Stomach smooth muscle (tissue), 2 donors: ENCODE measurements at regions not wholly inside any gene's neighbourhood (a gene's known extent, or its start where the extent isn't known, plus 50 kb on each side); places are given as distances from the start of the nearest gene placed in this dataset.

ENCODE experiments used
- H3K27ac ChIP-seq: one replicate; pipeline ENCODE4 v1.7.0; 2013; ENCODE audit warnings: mild to moderate bottlenecking, low read length, inconsistent platforms
- H3K27me3 ChIP-seq, 2 donors: one replicate each; pipeline ENCODE4 v1.7.0; 2013; ENCODE audit warnings: low read length in 2 of 2; ENCODE audit not compliant: insufficient read depth in 2 of 2, control insufficient read depth in 1 of 2
- H3K36me3 ChIP-seq, 2 donors: one replicate each; pipeline ENCODE4 v1.7.0; 2013; ENCODE audit warnings: low read length in 2 of 2; ENCODE audit not compliant: control insufficient read depth in 2 of 2, insufficient read depth in 2 of 2
- H3K4me1 ChIP-seq: one replicate; pipeline ENCODE4 v1.7.0; 2013; ENCODE audit warnings: low read length; ENCODE audit not compliant: control insufficient read depth, insufficient read depth
- H3K4me3 ChIP-seq, 2 donors: one replicate each; pipeline ENCODE4 v1.7.0; 2013; ENCODE audit warnings: low read length in 2 of 2
- H3K9ac ChIP-seq, 2 donors: one replicate each; pipeline ENCODE4 v1.7.0; 2013; ENCODE audit warnings: low read length in 2 of 2, mild to moderate bottlenecking in 1 of 2
- H3K9me3 ChIP-seq, 2 donors: one replicate each; pipeline ENCODE4 v1.7.0; 2013; ENCODE audit warnings: low read length in 2 of 2; ENCODE audit not compliant: control insufficient read depth in 2 of 2
- donor health status: healthy.
- donor health status: Pancreatic carcinoma.

GRCh38 chr20:24718277-24718676, 230.8 kb upstream of the CST7 start:
- Histone ChIP-seq H3K9me3 (no peaks in the 10 kb centered on the region), H3K4me3 (no peak overlapping the region), H3K27me3 (no peaks in the 10 kb centered on the region), H3K9ac (no peak overlapping the region), H3K36me3 (no peaks in the 10 kb centered on the region), H3K4me1 (no peaks in the 10 kb centered on the region), H3K27ac (no peak overlapping the region)

- no peak overlapping the region for H3K9ac ChIP-seq
- no peaks in the 10 kb centered on the region for H3K4me1 ChIP-seq
- no peak overlapping the region for H3K27ac ChIP-seq
- no peaks in the 10 kb centered on the region for H3K27me3 ChIP-seq
- H3K9me3 ChIP-seq: no peaks in the 10 kb centered on the region
- H3K36me3 ChIP-seq: no peaks in the 10 kb centered on the region
- H3K4me3 ChIP-seq: no peak overlapping the region
Measured at GRCh38 chr20:24718696-24719095, 230.4 kb upstream of the CST7 start.

GRCh38 chr20:24720957-24721356, 228.1 kb upstream of the CST7 start:
- no peaks in the 10 kb centered on the region for H3K36me3 ChIP-seq
- H3K9ac ChIP-seq: no peak overlapping the region
- no peak overlapping the region for H3K4me3 ChIP-seq
- no peaks in the 10 kb centered on the region for H3K4me1 ChIP-seq
- H3K27me3 ChIP-seq: peaks cover 0 to 2% of the 10 kb centered on the region in 2 donors
- H3K9me3 ChIP-seq: no peaks in the 10 kb centered on the region
- H3K27ac ChIP-seq: no peak overlapping the region

GRCh38 chr20:24721891-24722568, 227.0 kb upstream of the CST7 start:
- Histone ChIP-seq H3K9ac (no peak overlapping the region), H3K4me3 (no peak overlapping the region), H3K9me3 (no peaks in the 10 kb centered on the region), H3K27me3 (peaks cover 0 to 2% of the 10 kb centered on the region in 2 donors), H3K4me1 (no peaks in the 10 kb centered on the region), H3K27ac (no peak overlapping the region), H3K36me3 (no peaks in the 10 kb centered on the region)

GRCh38 chr20:24722586-24722985, 226.5 kb upstream of the CST7 start:
- H3K9me3 ChIP-seq: no peaks in the 10 kb centered on the region
- H3K9ac ChIP-seq: no peak overlapping the region
- no peak overlapping the region for H3K4me3 ChIP-seq
- H3K4me1 ChIP-seq: no peaks in the 10 kb centered on the region
- peaks cover 0 to 2% of the 10 kb centered on the region in 2 donors for H3K27me3 ChIP-seq
- no peaks in the 10 kb centered on the region for H3K36me3 ChIP-seq
- H3K27ac ChIP-seq: no peak overlapping the region

- no peak overlapping the region for H3K9ac ChIP-seq
- H3K27me3 ChIP-seq: peaks cover 0 to 2% of the 10 kb centered on the region in 2 donors
- H3K36me3 ChIP-seq: no peaks in the 10 kb centered on the region
- H3K4me3 ChIP-seq: no peak overlapping the region
- H3K27ac ChIP-seq: no peak overlapping the region
- H3K9me3 ChIP-seq: no peaks in the 10 kb centered on the region
- no peaks in the 10 kb centered on the region for H3K4me1 ChIP-seq
Measured at GRCh38 chr20:24723186-24723585, 225.9 kb upstream of the CST7 start.

- Histone ChIP-seq H3K9ac (no peak overlapping the region), H3K9me3 (no peaks in the 10 kb centered on the region), H3K4me3 (no peak overlapping the region), H3K27me3 (peaks cover 0 to 2% of the 10 kb centered on the region in 2 donors), H3K4me1 (no peaks in the 10 kb centered on the region), H3K27ac (no peak overlapping the region), H3K36me3 (no peaks in the 10 kb centered on the region)
Measured at GRCh38 chr20:24723647-24724352, 225.3 kb upstream of the CST7 start.

GRCh38 chr20:24724982-24725533, 224.0 kb upstream of the CST7 start:
- Histone ChIP-seq H3K4me3 (no peak overlapping the region), H3K27ac (no peak overlapping the region), H3K9ac (no peak overlapping the region), H3K9me3 (no peaks in the 10 kb centered on the region), H3K4me1 (no peaks in the 10 kb centered on the region), H3K36me3 (no peaks in the 10 kb centered on the region), H3K27me3 (peaks cover 0 to 2% of the 10 kb centered on the region in 2 donors)

GRCh38 chr20:24727795-24728194, 221.3 kb upstream of the CST7 start:
- H3K9ac ChIP-seq: no peak overlapping the region
- no peaks in the 10 kb centered on the region for H3K36me3 ChIP-seq
- no peaks in the 10 kb centered on the region for H3K9me3 ChIP-seq
- no peak overlapping the region for H3K27ac ChIP-seq
- no peaks in the 10 kb centered on the region for H3K4me1 ChIP-seq
- H3K4me3 ChIP-seq: no peak overlapping the region
- peaks cover 0 to 2% of the 10 kb centered on the region in 2 donors for H3K27me3 ChIP-seq

- peaks cover 0 to 1% of the 10 kb centered on the region in 2 donors for H3K9me3 ChIP-seq
- H3K4me1 ChIP-seq: no peaks in the 10 kb centered on the region
- H3K27me3 ChIP-seq: no peaks in the 10 kb centered on the region
- no peaks in the 10 kb centered on the region for H3K36me3 ChIP-seq
- no peak overlapping the region for H3K27ac ChIP-seq
- no peak overlapping the region for H3K4me3 ChIP-seq
- no peak overlapping the region for H3K9ac ChIP-seq
Measured at GRCh38 chr20:24729896-24730605, 219.0 kb upstream of the CST7 start.
